Thymus (tissue), 11 donors: ENCODE measurements at regions not wholly inside any gene's neighbourhood (a gene's known extent, or its start where the extent isn't known, plus 50 kb on each side); places are given as distances from the start of the nearest gene placed in this dataset.

Source experiments
- DNase-seq, 9 donors: peaks; one replicate each; pipeline ENCODE4 v3.0.0-alpha.2; 2013; ENCODE audit warnings: low spot score in 9 of 9, low read depth in 6 of 9, missing footprints in 1 of 9
- H3K27ac ChIP-seq, 2 donors: one replicate each; pipeline ENCODE4 v1.5.1; 2013; ENCODE audit warnings: control low read depth in 1 of 2, low read depth in 1 of 2, low read length in 1 of 2, mild to moderate bottlenecking in 1 of 2, moderate library complexity in 1 of 2
- H3K27me3 ChIP-seq, 2 donors: one replicate each; pipeline ENCODE4 v1.5.1; 2013; ENCODE audit warnings: low read length in 1 of 2; ENCODE audit not compliant: control insufficient read depth in 2 of 2, insufficient read depth in 1 of 2
- H3K36me3 ChIP-seq, 2 donors: one replicate each; pipeline ENCODE4 v1.5.1; 2013; ENCODE audit warnings: low read length in 1 of 2, mild to moderate bottlenecking in 1 of 2, moderate library complexity in 1 of 2; ENCODE audit not compliant: control insufficient read depth in 2 of 2, insufficient read depth in 2 of 2
- H3K4me1 ChIP-seq, 2 donors: one replicate each; pipeline ENCODE4 v1.5.1; 2013; ENCODE audit warnings: low read length in 2 of 2; ENCODE audit not compliant: control insufficient read depth in 2 of 2, insufficient read depth in 2 of 2
- H3K4me3 ChIP-seq, 2 donors: one replicate each; pipeline ENCODE4 v1.5.1; 2013; ENCODE audit warnings: low read length in 2 of 2, control low read depth in 1 of 2, mild to moderate bottlenecking in 1 of 2
- H3K9me3 ChIP-seq, 2 donors: one replicate each; pipeline ENCODE4 v1.5.1; 2013; ENCODE audit warnings: low read length in 1 of 2, mild to moderate bottlenecking in 1 of 2; ENCODE audit not compliant: control insufficient read depth in 2 of 2, insufficient read depth in 1 of 2
- whole genome bisulfite sequencing: extraction: QIAGEN DNeasy Blood & Tissue Kit; methylation state at CpG from one replicate; pipeline ENCODE4 v1.1.7; 2013; 5-methylcytosine and 5-hydroxymethylcytosine counted together
- donor health status: healthy.

DNA sequence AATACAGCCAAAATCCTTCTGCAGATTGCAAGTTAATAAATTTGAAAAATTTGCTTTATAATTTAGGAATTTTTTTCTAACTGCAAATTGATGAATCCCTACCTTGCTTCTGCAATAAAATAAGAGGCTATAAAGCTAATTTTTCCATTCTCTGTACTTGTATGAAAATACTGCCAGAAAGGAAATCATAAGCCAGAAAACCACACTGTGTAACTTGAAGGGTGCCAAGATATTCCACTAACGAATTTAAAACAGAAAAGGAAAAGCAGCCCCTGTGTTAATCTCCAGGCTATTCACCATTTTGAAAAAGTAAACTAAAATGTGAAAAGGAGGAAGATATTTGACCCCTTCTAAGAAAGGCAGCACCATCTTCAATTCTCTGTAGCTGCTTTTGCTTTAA is 557.9 kb upstream of the ZNF385D start:
- Histone ChIP-seq H3K4me3 (no peak overlapping the region), H3K27me3 (no peaks in the 10 kb centered on the region), H3K4me1 (no peaks in the 10 kb centered on the region), H3K27ac (no peak overlapping the region), H3K9me3 (no peaks in the 10 kb centered on the region), H3K36me3 (no peaks in the 10 kb centered on the region)
- 8% methylated on average over 1 of the region's 1 CpG for WGBS
- DNase-seq = no peak

DNA sequence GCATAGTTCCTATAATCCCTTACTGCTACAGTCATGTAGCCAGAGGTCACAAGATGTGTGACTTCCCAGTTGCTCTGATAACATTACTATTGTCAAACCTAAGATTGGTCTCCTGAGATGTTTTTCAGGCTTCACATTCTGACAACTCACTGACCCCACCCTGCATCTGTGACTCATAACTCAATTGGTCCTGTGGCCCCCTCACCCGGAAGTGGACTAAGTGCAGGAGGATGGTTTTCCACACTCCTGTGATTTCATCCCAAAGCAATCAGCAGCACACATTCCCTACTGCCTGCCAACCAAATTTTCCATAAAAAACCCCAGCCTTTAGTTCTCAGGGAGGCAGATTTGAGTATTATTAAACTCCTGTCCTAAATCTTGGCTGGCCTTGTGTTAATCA is 564.9 kb upstream of the ZNF385D start:
- Histone ChIP-seq H3K27me3 (no peaks in the 10 kb centered on the region), H3K9me3 (no peaks in the 10 kb centered on the region), H3K36me3 (no peaks in the 10 kb centered on the region), H3K4me3 (no peak overlapping the region), H3K4me1 (no peaks in the 10 kb centered on the region), H3K27ac (no peak overlapping the region)
- WGBS = 93% methylated on average over 1 of the region's 1 CpG
- no peak for DNase-seq

DNA sequence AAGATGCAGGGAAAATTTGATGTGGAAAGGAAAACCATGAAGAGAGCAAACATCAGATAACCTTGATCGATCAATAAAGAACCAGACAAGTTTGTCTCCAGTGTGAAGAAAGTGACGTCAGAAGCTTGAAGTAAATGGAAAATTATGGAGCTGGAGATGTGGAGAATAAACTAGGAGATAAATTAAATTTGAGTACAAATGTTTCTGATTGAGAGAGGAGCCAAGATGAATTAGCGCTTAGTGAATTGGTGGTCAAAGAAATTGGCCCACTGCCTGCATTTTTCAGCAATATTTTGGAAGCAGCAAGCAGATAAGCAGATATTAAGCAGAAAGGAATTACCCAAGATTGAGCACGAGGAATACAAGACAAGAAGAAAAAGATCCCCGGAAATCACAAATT is 567.3 kb upstream of the ZNF385D start:
- Histone ChIP-seq H3K4me3 (no peak overlapping the region), H3K27ac (no peak overlapping the region), H3K27me3 (no peaks in the 10 kb centered on the region), H3K36me3 (no peaks in the 10 kb centered on the region), H3K4me1 (no peaks in the 10 kb centered on the region), H3K9me3 (no peaks in the 10 kb centered on the region)
- no peak for DNase-seq
- 98% methylated on average over 5 of the region's 5 CpGs for WGBS

- no peak for DNase-seq
- H3K36me3 ChIP-seq = no peaks in the 10 kb centered on the region
- H3K27me3 ChIP-seq = no peaks in the 10 kb centered on the region
- H3K4me3 ChIP-seq = no peak overlapping the region
- H3K9me3 ChIP-seq = no peaks in the 10 kb centered on the region
- H3K27ac ChIP-seq = no peak overlapping the region
- no peaks in the 10 kb centered on the region for H3K4me1 ChIP-seq
- 93% methylated on average over 1 of the region's 1 CpG for WGBS
Observed at GRCh38 chr3:22319446-22319845, 568.4 kb upstream of the ZNF385D start.

- H3K27me3 ChIP-seq = no peaks in the 10 kb centered on the region
- no peak for DNase-seq
- 88% methylated on average over 4 of the region's 4 CpGs for WGBS
- H3K36me3 ChIP-seq = no peaks in the 10 kb centered on the region
- no peak overlapping the region for H3K27ac ChIP-seq
- H3K4me1 ChIP-seq = no peaks in the 10 kb centered on the region
- no peaks in the 10 kb centered on the region for H3K9me3 ChIP-seq
- H3K4me3 ChIP-seq = no peak overlapping the region
Observed at GRCh38 chr3:22322861-22323260, 571.9 kb upstream of the ZNF385D start.

GRCh38 chr3:22326305-22326704 is 575.3 kb upstream of the ZNF385D start:
- no peaks in the 10 kb centered on the region for H3K36me3 ChIP-seq
- H3K4me3 ChIP-seq = no peak overlapping the region
- no peak for DNase-seq
- WGBS = 93% methylated on average over 3 of the region's 3 CpGs
- H3K27me3 ChIP-seq = no peaks in the 10 kb centered on the region
- H3K9me3 ChIP-seq = no peaks in the 10 kb centered on the region
- H3K27ac ChIP-seq = no peak overlapping the region
- H3K4me1 ChIP-seq = no peaks in the 10 kb centered on the region

DNA sequence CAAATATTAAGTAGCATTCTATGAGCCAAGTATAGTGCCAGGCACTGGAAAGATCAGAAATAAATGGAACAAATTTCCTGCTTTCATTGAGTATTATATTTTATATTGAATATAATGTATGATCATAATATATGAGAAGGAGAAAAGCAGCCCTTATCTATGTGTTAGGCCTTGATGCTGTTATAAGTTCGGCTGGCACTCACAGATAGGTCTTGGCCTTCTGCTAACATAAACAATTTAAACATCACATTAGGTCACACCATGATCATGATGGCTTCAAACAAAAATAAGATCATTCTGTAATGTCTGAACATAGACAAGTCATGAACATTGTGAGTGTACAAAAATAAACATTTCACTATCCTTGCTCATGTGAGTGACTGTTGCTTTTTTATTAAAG is 584.0 kb upstream of the ZNF385D start:
- WGBS = 94% methylated on average over 1 of the region's 1 CpG

DNA sequence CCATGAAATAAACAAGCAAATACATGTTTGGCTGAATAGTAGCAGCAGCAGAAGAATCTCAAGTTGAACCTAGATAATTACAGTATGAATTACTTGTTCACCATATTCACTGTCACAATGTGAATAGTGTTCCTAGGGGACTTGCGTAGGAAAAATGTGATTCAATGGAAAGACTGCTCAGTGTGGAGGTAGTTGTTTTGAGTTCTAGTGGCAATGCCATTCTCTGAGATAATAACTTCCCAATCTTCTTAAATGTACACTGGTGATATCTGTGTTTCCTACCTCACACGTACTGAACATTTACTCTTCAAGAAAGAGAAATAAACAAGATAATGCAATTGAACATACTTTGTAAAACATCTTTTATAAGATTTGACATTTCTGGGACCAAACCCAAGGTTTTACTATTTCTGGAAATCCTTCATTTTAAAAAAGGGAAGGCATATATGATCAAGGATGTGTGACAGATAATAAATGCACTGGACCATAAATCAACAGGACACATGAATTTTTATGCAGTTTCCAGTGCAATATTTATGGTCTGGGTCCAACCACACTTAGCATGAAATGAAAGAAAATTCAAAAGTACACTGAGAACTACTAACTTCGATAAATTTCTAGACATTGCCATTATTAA is 598.3 kb upstream of the ZNF385D start:
- DNase-seq = no peak
- Histone ChIP-seq H3K9me3 (no peaks in the 10 kb centered on the region), H3K4me1 (no peaks in the 10 kb centered on the region), H3K4me3 (no peak overlapping the region), H3K27ac (no peak overlapping the region), H3K36me3 (no peaks in the 10 kb centered on the region), H3K27me3 (no peaks in the 10 kb centered on the region)
- 86% methylated on average over 3 of the region's 3 CpGs for WGBS

More for the DNA sequence above, 584.0 kb upstream of the ZNF385D start:
- Histone ChIP-seq H3K9me3 (no peaks in the 10 kb centered on the region), H3K4me1 (no peaks in the 10 kb centered on the region), H3K36me3 (no peaks in the 10 kb centered on the region), H3K4me3 (no peak overlapping the region), H3K27ac (no peak overlapping the region), H3K27me3 (no peaks in the 10 kb centered on the region)
- no peak for DNase-seq

GRCh38 chr3:22351806-22352205 is 600.8 kb upstream of the ZNF385D start:
- Histone ChIP-seq H3K36me3 (no peaks in the 10 kb centered on the region), H3K27ac (no peak overlapping the region), H3K4me1 (no peaks in the 10 kb centered on the region), H3K9me3 (no peaks in the 10 kb centered on the region), H3K4me3 (no peak overlapping the region), H3K27me3 (no peaks in the 10 kb centered on the region)
- no peak for DNase-seq
- 81% methylated on average over 3 of the region's 3 CpGs for WGBS

GRCh38 chr3:22353126-22353525 is 602.1 kb upstream of the ZNF385D start:
- no peak for DNase-seq
- Histone ChIP-seq H3K4me3 (no peak overlapping the region), H3K27me3 (no peaks in the 10 kb centered on the region), H3K27ac (no peak overlapping the region), H3K4me1 (no peaks in the 10 kb centered on the region), H3K9me3 (no peaks in the 10 kb centered on the region), H3K36me3 (no peaks in the 10 kb centered on the region)
- WGBS = 97% methylated on average over 1 of the region's 1 CpG
